Endothelial cell of umbilical vein (primary cell): ENCODE measurements at regions not wholly inside any gene's neighbourhood (a gene's known extent, or its start where the extent isn't known, plus 50 kb on each side); places are given as distances from the start of the nearest gene placed in this dataset.

ENCODE experiments used
- BruUV-seq: library from RNA; stranded (reverse); fragments of 400-500 nt; replicated peaks from 2 replicates; lab custom pipeline; 2021; lab: Mats Ljungman, UMichigan
- CTCF ChIA-PET: fragments of 300-600, 350-600 bp; sonication (Branson Sonifier 250); formaldehyde crosslinking; loops from one replicate; lab custom pipeline; 2021; ENCODE audit warnings: antibody characterized with exemption, inconsistent platforms; lab: Charles Lee
- POLR2A ChIA-PET: fragments of 300-600, 350-600 bp; sonication (Branson Sonifier 250); formaldehyde crosslinking; loops from one replicate; lab custom pipeline; 2021; ENCODE audit warnings: antibody characterized with exemption, inconsistent platforms; lab: Charles Lee
- DNase-seq: peaks from one replicate; pipeline ENCODE4 v3.0.0-alpha.2; 2011; ENCODE audit warnings: low read depth, low spot score
- FAIRE-seq: peaks from 2 replicates; lab custom pipeline; 2011; peaks lifted over from hg19 to GRCh38; lab: Jason Lieb, UNC
- H2AFZ ChIP-seq: 2 replicates; pipeline ENCODE4 v1.6.0; 2012; ENCODE audit warnings: low read depth, low read length, control low read depth, inconsistent platforms
- H3K27ac ChIP-seq: 2 replicates; pipeline ENCODE4 v1.5.1; 2011; ENCODE audit warnings: low read depth, mild to moderate bottlenecking, control low read depth, low read length, moderate library complexity; ENCODE audit not compliant: insufficient read depth
- H3K27me3 ChIP-seq, 2 experiments: 2 replicates each; pipeline versions ENCODE4 v1.6.0 to v1.6.1; 2011; ENCODE audit warnings: low read length in 2 of 2, mixed read lengths in 1 of 2; ENCODE audit not compliant: control insufficient read depth in 2 of 2, insufficient read depth in 2 of 2
- H3K36me3 ChIP-seq, 2 experiments: 2 replicates in 1 of 2; 3 replicates in 1 of 2; pipeline ENCODE4 v1.5.1; 2011; ENCODE audit warnings: low read length in 2 of 2, mild to moderate bottlenecking in 1 of 2, moderate library complexity in 1 of 2; ENCODE audit not compliant: control insufficient read depth in 2 of 2, insufficient read depth in 2 of 2; ENCODE audit errors: extremely low read depth in 1 of 2
- H3K4me1 ChIP-seq: 3 replicates; pipeline ENCODE4 v1.5.1; 2011; ENCODE audit warnings: mild to moderate bottlenecking, low read length; ENCODE audit not compliant: control insufficient read depth, insufficient read depth; ENCODE audit errors: extremely low read depth
- H3K4me2 ChIP-seq: 2 replicates; pipeline ENCODE4 v1.6.1; 2011; ENCODE audit warnings: low read length, control low read depth, mixed read lengths; ENCODE audit not compliant: insufficient read depth
- H3K4me3 ChIP-seq, 3 experiments: fragments of 200-600 bp in 1 of 3; sonication (generic), shearing (Covaris generic) in 1 of 3; replicated peaks in 1 of 3; 2 replicates each; pipeline ENCODE4 v1.5.1; 2011 to 2016; ENCODE audit warnings: control low read depth in 3 of 3, low read length in 3 of 3, mild to moderate bottlenecking in 2 of 3, inconsistent platforms in 1 of 3, low read depth in 1 of 3, moderate library complexity in 1 of 3; ENCODE audit not compliant: insufficient read depth in 1 of 3
- H3K79me2 ChIP-seq: 2 replicates; pipeline ENCODE4 v1.6.0; 2012; ENCODE audit warnings: low read length, inconsistent platforms; ENCODE audit not compliant: control insufficient read depth, insufficient read depth
- H3K9ac ChIP-seq: replicated peaks from 2 replicates; pipeline ENCODE3; 2011; ENCODE audit warnings: low read length, control low read depth; ENCODE audit not compliant: insufficient read depth; ENCODE audit errors: extremely low read depth
- H3K9me1 ChIP-seq: replicated peaks from 3 replicates; pipeline ENCODE4 v1.6.0; 2011; ENCODE audit warnings: mild to moderate bottlenecking, low read length; ENCODE audit not compliant: control insufficient read depth, insufficient read depth; ENCODE audit errors: extremely low read depth
- H3K9me3 ChIP-seq: replicated peaks from 2 replicates; pipeline ENCODE4 v1.5.1; 2012; ENCODE audit warnings: low read length, inconsistent platforms; ENCODE audit not compliant: control insufficient read depth, insufficient read depth
- H4K20me1 ChIP-seq: replicated peaks from 2 replicates; pipeline ENCODE3; 2011; ENCODE audit warnings: mild to moderate bottlenecking, low read length; ENCODE audit not compliant: control insufficient read depth, insufficient read depth; ENCODE audit errors: extremely low read depth
- CTCF ChIP-seq, 2 donors: IDR thresholded peaks; 1 replicate in 1 of 2; 2 replicates in 1 of 2; pipeline ENCODE4 v1.5.1; 2011; ENCODE audit warnings: low read length in 2 of 2, mild to moderate bottlenecking in 2 of 2, moderate library complexity in 2 of 2, control low read depth in 1 of 2, inconsistent platforms in 1 of 2, low read depth in 1 of 2; ENCODE audit not compliant: insufficient read depth in 1 of 2; ENCODE audit errors: extremely low read depth in 1 of 2
- EZH2 ChIP-seq: IDR thresholded peaks from 2 replicates; pipeline ENCODE4 v1.6.1; 2012; ENCODE audit warnings: borderline replicate concordance, low read depth, mild to moderate bottlenecking, moderate library complexity, low read length, inconsistent platforms; ENCODE audit not compliant: severe bottlenecking
- FOS ChIP-seq: IDR thresholded peaks from 2 replicates; pipeline ENCODE4 v1.6.1; 2011; ENCODE audit warnings: mild to moderate bottlenecking, low read length, moderate library complexity, borderline replicate concordance; ENCODE audit not compliant: insufficient read depth
- GATA2 ChIP-seq: IDR thresholded peaks from 2 replicates; pipeline ENCODE4 v1.7.0; 2011; ENCODE audit warnings: low read depth, mild to moderate bottlenecking, moderate library complexity, mixed read lengths, low read length; ENCODE audit not compliant: insufficient read length, insufficient read depth
- JUN ChIP-seq: IDR thresholded peaks from 2 replicates; pipeline ENCODE4 v1.6.1; 2011; ENCODE audit warnings: borderline replicate concordance, low read depth; ENCODE audit not compliant: insufficient read length, insufficient read depth
- MAX ChIP-seq: IDR thresholded peaks from 2 replicates; pipeline ENCODE4 v1.6.1; 2011; ENCODE audit not compliant: insufficient read depth, insufficient read length
- MYC ChIP-seq: IDR thresholded peaks from one replicate; pipeline ENCODE4 v1.6.1; 2011; ENCODE audit warnings: mild to moderate bottlenecking, low read depth, low read length
- POLR2A ChIP-seq: IDR thresholded peaks from 2 replicates; pipeline ENCODE4 v1.6.1; 2012; ENCODE audit warnings: low read depth, mild to moderate bottlenecking, control low read depth, low read length
- POLR2AphosphoS5 ChIP-seq: IDR thresholded peaks from 2 replicates; pipeline ENCODE4 v1.6.1; 2012; ENCODE audit warnings: low read depth, mild to moderate bottlenecking, control low read depth, low read length, moderate library complexity; ENCODE audit not compliant: insufficient read depth
- dilution Hi-C: fragments of 300-500 bp; cut with MboI; formaldehyde crosslinking; loops from one replicate; pipeline ENCODE4 v1.15.0; 2019; ENCODE audit warnings: low sequenced_read_pairs; ENCODE audit not compliant: extremely low pct_ligation_motif_present
- intact Hi-C: fragments of 100-400 bp; cut with micrococcal nuclease; formaldehyde crosslinking; loops from one replicate; pipeline ENCODE4 v1.10.0; 2022

GRCh38 chr17:65453204-65453931 is 108.1 kb downstream of the AXIN2 start:
- CTCF ChIA-PET: no interaction called here
- Histone ChIP-seq H3K4me2 (no peak overlapping the region), H3K27me3 (peaks cover 3 to 6% of the 10 kb centered on the region in 2 experiments), H3K9me3 (no peaks in the 10 kb centered on the region), H3K36me3 (no peaks in the 10 kb centered on the region), H2AFZ (no peak overlapping the region), H3K27ac (no peak overlapping the region), H3K79me2 (no peaks in the 10 kb centered on the region), H3K9me1 (no peaks in the 10 kb centered on the region), H3K4me3 (no peak overlapping the region), H3K4me1 (no peaks in the 10 kb centered on the region), H3K9ac (no peak overlapping the region), H4K20me1 (no peaks in the 10 kb centered on the region)
- no peak for FAIRE-seq
- DNase-seq: no peak
- POLR2A ChIA-PET: no interaction called here
- TF ChIP-seq CTCF (IDR thresholded peaks at IDR 0.05; ENCODE audit: extremely low read depth in 1 of 2, insufficient read depth in 1 of 2, low read depth in 1 of 2, low read length in 2 of 2): no peak
- TF ChIP-seq FOS: no peak
- TF ChIP-seq POLR2A: no peak
- TF ChIP-seq EZH2: no peak
- no peak for TF ChIP-seq MYC
- TF ChIP-seq POLR2AphosphoS5: no peak
- no peak for TF ChIP-seq GATA2
- TF ChIP-seq JUN: no peak
- TF ChIP-seq MAX: no peak
- intact Hi-C loops (loop anchor here (10.0 kb wide), 1 partner anchor 531 kb away; no protein-coding TSS in a partner anchor), dilution Hi-C loops (no loop called here)
- no TSS peak for BruUV-seq
